ENCODE measurements at regions not wholly inside any gene's neighbourhood (a gene's known extent, or its start where the extent isn't known, plus 50 kb on each side); places are given as distances from the start of the nearest gene placed in this dataset.

GRCh38 chr5:61263561-61264272 is 68.3 kb upstream of the ZSWIM6 start:
- TF ChIP-seq CTCF (conservative IDR thresholded peaks at IDR 0.05; ENCODE audit: low read length), result no peak
- no peak for TF ChIP-seq EZH2phosphoT487 (IDR thresholded peaks at IDR 0.05; ENCODE audit: borderline replicate concordance)
